HS-5 (cell line): ENCODE measurements at regions not wholly inside any gene's neighbourhood (a gene's known extent, or its start where the extent isn't known, plus 50 kb on each side); places are given as distances from the start of the nearest gene placed in this dataset.
"Not testable (repeated sequence)": the region's sequence is repeated elsewhere in the genome, so short reads cannot be mapped to it uniquely, and the experiment has no call there.

Source experiments
- DNase-seq: peaks from one replicate; pipeline ENCODE4 v3.0.0-alpha.2; 2012; ENCODE audit warnings: low read depth

GRCh38 chr6:111925296-111925695 is 52.0 kb upstream of the FYN start:
- DNase-seq: no peak

- no peak for DNase-seq
These were observed 53.6 kb upstream of the FYN start for GRCh38 chr6:111926731-111927302.

GRCh38 chr6:111927321-111927720 is 54.1 kb upstream of the FYN start:
- no peak for DNase-seq

- DNase-seq: no peak
These were observed 54.9 kb upstream of the FYN start for GRCh38 chr6:111928139-111928538.

GRCh38 chr6:111934611-111935010 is 61.4 kb upstream of the FYN start:
- not testable (repeated sequence) for DNase-seq

GRCh38 chr6:111936718-111937117 is 63.5 kb upstream of the FYN start:
- DNase-seq: no peak

GRCh38 chr6:111938710-111939109 is 65.5 kb upstream of the FYN start:
- no peak for DNase-seq

- no peak for DNase-seq
These were observed 66.7 kb upstream of the FYN start for GRCh38 chr6:111939902-111940301.

GRCh38 chr6:111940801-111941200 is 67.5 kb upstream of the FYN start:
- no peak for DNase-seq

GRCh38 chr6:111941686-111942330 is 68.6 kb upstream of the FYN start:
- DNase-seq: no peak

- no peak for DNase-seq
These were observed 69.3 kb upstream of the FYN start for GRCh38 chr6:111942561-111942960.

- no peak for DNase-seq
These were observed 70.0 kb upstream of the FYN start for GRCh38 chr6:111943266-111943665.

- DNase-seq: no peak
These were observed 70.5 kb upstream of the FYN start for GRCh38 chr6:111943726-111944125.

GRCh38 chr6:111944541-111944940 is 71.3 kb upstream of the FYN start:
- DNase-seq: no peak

- DNase-seq: no peak
These were observed 76.3 kb upstream of the FYN start for GRCh38 chr6:111949546-111949945.

- not testable (repeated sequence) for DNase-seq
These were observed 76.7 kb upstream of the FYN start for GRCh38 chr6:111949984-111950383.

- DNase-seq: no peak
These were observed 77.6 kb upstream of the FYN start for GRCh38 chr6:111950661-111951496.

GRCh38 chr6:111951497-111952085 is 78.3 kb upstream of the FYN start:
- DNase-seq: no peak

GRCh38 chr6:111952274-111952673 is 79.0 kb upstream of the FYN start:
- DNase-seq: no peak

- no peak for DNase-seq
These were observed 79.7 kb upstream of the FYN start for GRCh38 chr6:111952821-111953540.

- no peak for DNase-seq
These were observed 82.8 kb upstream of the FYN start for GRCh38 chr6:111956098-111956497.

- no peak for DNase-seq
These were observed 84.5 kb upstream of the FYN start for GRCh38 chr6:111957623-111958315.
